Stimulated activated CD8-positive, alpha-beta memory T cell treated with anti-CD3 and anti-CD28 coated beads, Interleukin-4, amount 100 ng/mL, for 48 hours (primary cell): ENCODE measurements at regions not wholly inside any gene's neighbourhood (a gene's known extent, or its start where the extent isn't known, plus 50 kb on each side); places are given as distances from the start of the nearest gene placed in this dataset.

ENCODE experiments used
- DNase-seq: peaks from one replicate; pipeline ENCODE4 v3.0.0-alpha.2; 2020

DNA sequence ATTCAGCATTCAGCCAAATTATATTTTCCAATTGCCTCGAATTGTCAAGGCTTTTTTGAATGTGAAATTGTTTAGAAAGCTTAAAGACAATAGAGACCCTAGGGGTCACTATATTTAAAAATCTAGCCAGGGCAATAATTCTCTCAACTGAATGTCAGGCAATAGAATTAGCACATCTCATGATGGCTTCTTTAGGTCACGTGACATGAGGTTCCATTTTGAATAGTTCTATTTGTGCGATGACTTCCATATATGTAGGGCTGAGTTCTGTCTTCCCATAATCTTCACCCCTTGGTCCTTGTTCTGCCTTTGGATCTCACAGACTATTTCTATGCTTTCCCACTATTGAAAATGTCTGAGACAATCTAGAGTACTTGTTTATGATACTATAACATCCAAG is 527.7 kb upstream of the KIRREL3 start:
- DNase-seq: no peak

DNA sequence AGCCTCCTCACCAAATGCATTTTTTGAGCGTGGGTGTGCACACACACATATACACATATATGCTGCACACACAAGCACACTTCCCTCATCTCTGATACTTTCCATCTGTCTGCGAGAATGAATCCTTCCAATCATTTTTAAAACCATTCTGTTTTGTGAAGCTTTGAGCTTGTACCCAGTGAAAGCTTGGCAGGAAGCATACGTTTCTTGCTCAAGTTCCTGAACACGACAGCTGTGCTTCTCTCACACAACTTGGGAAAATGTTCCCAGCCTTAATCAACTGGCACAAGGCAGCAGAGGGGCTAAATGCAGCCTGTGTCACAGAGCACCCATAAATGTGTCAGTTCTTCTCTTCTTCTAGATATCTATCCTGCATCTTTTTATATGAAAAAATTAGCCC is 524.0 kb upstream of the KIRREL3 start:
- DNase-seq: no peak

DNA sequence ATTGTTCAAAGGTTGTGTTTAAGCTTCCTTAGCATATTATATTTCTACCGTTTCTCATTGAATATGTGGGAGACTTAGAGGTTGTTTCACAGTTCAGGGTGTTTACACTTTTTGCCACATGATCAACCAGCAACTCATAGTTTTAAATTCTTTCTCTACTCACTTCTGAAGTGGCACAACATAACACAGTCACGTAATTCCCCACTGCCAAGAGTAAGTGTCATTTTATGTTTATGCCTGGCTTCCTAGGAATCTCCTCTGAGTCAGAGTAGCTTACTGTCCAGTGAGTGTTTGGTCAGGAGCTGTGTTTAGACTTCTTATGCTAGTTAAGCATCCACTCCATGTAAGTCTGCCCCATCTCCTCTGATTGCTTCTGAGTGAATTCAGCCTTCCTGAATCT is 520.8 kb upstream of the KIRREL3 start:
- DNase-seq: no peak

DNA sequence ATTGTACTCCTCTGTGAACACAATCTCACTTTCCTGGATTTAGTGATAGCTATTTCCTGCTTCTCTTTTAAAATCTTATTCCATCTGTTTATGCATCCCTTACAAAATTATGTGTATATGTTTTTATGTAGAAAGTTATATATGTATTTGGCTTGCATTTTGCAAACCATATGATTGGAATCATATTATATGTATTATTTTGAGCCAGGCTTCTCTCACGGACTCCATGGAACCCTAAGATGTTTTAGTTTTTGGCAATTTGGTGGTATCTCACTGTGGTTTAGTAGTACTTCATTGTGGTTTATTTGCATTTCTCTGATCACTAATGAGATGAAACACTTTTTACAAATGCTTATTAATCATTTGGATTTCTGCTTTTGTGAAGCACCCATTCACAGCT is 507.3 kb upstream of the KIRREL3 start:
- DNase-seq: no peak

DNA sequence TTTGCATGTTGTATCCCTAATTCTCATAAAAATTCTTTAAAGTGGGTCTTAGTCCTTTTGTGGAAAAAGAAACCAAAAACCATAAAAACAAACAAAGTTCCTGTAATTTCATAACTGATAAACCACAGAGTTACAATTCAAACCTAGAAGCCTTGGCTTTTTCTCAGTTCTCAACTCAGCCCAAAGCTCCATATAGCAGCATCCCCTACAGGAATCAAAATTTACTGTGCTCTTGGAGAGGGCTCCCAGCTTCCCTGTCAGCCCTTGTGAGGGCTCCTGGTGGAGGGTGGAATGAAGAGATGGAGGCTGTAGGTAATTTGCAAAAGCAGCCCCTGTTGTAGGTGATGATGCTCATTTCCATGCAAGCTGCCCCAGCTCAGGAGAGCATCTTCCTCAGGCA is 506.1 kb upstream of the KIRREL3 start:
- no peak for DNase-seq

DNA sequence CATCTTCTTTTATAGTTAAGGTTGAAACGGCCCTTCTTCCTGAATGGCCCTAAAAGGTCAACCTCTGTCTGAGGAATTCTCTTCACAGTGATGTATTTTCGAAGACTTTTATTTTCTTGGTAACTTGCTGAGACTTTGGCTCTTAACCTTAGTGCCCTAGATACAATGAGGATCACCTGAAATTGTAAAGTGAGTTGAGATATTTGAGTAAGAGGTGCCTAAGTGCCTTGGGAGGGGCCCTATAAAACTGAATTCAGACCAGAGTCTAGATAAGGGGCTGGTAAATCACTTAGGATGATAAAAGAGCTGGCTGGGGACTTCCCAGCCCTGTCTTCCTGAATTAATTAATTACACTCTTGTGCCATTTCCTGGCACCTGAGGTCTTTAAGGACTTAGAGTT is 505.6 kb upstream of the KIRREL3 start:
- DNase-seq: no peak

DNA sequence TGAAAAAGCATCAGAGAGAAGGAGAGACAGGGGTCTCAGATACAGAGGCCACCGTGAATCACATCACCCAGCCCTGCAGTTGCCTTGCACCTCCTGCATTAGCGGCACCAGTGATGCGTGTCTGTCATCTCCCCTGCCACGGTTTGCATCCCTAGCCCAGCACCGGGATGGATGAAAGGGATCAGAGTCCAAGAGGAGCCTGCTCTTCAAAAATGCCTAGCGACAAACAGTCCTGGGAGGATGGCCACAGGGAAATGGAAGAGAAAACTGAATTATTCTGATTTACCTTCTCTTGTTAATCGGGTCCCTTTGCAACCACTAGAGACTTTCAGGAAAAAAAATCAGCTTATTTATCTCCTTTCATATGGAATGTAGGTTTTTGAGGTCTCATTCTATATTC is 495.6 kb upstream of the KIRREL3 start:
- DNase-seq: no peak

DNA sequence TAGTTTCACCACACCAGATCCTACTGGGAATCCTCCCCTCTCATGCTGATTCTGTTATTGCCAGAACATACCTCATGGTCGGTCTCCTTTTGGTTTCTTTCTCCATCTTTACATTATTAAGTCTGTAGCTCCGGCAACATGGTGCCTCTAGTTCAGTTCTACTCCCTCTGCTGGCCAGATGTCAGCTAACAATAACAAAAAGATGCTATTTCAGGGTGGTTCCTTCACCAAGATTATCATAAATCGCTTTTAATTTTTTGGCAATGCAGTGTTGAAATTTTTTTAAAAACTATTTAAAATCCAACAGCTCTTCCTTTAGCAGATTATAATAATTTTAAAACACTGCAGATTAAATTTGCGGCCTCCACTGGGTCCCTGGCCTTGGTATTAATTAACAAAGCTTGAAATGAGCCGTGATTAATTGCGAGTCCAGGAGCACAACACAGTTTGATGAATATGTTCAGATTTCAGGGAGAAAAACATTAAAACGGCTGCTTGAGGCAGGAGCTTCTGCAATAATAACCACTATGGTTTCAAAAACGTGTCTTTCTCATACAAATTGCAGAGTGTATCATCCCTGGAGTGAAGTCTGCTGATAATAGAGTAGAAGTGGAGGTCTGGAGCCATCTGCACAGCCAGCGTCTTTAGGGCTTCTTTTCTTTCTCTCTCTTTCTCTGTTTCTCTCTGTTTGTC is 492.9 kb upstream of the KIRREL3 start:
- DNase-seq: no peak

DNA sequence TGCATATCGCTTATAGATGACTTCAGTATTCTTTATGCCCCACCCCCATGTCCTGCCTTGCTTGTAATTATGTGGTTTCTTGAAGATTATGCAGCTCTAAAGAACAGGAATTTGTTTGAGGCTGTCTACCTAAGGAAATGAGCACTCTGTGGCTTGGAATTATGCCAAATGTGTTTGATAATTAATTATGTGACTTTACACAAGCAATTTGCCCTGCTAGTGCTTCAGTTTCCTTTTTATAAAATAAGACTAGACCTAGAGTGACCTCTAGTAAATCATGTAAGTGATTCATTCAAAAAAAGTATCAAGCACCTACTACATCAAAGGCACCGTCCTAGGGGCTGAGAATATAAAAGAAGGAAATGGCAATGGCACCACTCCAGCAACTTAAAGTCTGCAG is 491.5 kb upstream of the KIRREL3 start:
- no peak for DNase-seq

DNA sequence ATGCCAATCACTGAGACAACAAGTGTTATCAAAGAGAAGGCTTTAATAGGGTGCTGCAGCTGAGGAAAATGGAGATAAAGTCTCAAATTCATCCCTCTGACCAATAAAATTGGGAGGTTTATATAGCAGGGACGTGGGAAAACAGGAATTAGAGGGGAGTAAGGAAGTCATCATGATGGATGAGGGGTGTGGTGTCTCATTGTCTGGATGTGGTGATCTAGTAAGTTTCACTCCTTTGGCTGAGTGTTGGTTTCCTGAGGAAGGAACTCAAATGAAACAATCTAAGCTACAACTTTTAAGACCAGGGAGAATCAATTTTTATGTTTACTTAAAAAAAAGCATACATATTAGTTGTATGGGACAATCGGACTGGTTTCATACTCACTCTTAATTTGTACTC is 491.0 kb upstream of the KIRREL3 start:
- DNase-seq: no peak

DNA sequence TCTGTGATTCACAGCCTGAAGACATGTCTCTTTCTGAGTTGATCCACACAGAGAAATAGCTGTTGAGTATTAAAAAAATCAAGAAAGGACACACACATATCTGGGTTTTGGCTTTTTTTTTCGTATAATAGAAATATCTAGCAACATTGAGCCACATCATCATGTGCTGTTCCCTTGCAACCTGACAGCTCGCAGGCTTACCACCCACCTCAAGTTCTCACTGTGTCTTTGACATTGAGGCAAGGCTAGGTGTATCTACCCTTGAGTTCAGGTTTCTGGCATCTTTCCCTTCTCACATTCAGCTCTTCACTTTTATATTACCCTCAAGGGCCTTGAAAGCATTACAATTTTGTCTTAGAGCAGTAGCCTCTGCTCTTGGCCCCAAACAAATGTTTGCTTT is 490.3 kb upstream of the KIRREL3 start:
- DNase-seq: no peak

DNA sequence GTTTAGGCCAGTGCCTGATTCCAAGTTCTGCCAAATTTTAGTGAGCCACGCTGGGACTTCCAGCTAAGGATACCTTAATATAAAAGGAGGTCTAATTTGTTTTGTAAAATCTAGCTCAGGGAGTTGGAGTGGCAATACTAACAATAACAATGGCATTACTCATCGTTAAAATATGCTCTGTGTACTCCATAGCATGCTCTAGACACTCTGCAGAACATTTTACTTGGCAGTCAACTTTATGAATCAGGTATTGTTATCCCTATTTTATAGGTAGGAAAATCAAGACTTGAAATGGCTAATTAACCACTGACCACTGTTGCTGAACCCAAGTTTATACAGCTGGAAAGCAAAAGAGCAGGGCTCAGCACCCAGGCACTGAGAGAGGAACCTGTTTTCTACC is 485.0 kb upstream of the KIRREL3 start:
- DNase-seq: no peak

DNA sequence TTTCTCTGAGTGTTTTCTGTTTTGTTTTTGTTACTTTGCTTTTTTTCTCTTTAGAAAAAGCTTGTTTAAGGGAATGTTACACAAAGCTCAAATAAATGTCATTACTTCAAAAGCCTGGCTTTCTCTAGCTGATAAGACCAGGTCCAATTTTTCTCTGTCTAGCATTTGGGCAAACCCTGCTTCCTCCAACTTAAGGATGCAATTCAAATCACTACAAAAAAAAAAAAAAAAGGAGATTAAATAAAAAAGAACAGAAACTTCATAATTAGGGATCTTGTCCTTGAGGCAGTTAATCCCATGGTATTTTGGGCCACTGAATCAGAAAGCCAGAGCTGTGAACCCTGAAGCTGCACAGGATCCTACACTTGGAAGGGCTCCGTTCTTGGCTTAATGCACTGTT is 480.8 kb upstream of the KIRREL3 start:
- DNase-seq: no peak

DNA sequence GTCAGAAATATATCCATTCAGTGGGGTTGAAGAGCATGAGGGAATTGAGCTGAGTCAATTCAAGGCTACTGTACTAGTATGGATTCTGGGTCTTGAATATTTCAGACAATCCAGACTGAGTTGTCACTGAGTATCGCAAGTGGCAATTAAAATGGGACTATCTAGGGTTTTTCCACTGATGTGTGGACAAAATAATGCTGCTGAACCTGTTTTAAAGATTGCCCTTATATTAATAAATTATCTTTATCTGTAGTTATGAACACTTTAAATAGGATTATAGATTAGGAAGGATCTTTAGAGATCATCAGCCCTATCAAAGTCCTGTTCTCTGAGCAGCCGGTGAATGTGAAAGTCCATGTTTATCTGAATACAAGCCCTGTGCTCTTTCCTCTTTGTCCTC is 478.3 kb upstream of the KIRREL3 start:
- no peak for DNase-seq

DNA sequence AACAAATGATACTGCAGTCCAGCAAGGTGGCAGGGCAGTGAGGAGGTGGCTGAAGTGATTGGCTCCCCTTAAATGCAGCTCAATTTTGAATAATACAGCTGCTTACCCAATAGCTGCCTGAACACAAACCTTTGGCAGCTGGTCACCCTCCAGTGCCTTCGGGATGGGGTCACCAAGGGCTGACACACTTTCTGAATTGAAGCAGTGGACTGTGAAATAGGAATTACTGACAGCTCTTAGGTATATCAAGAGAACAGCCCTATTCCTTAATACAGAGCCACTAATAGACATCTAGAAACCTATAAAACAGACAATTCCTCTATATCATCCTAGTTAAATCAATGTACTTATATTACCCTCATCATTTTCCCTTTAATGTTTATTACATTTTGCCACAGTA is 474.2 kb upstream of the KIRREL3 start:
- no peak for DNase-seq

DNA sequence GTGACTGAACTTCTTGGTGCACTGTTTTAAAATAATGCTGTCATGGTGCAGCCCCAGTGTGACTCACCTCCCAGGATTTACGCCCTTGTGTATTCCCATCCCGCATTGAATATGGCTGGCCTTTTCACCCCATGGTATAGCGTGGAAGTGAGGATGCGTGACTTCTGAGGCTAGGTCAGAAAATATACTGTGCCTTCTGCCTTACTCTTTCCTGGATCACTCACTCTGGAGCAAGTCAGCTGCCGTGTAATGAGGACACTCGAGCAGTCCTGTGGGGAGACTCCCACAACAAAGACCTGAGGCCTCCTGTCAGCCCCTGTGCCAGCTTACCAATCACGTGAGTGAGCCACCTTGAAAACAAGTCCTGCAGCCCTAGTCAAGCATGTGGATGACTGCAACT is 471.9 kb upstream of the KIRREL3 start:
- no peak for DNase-seq

DNA sequence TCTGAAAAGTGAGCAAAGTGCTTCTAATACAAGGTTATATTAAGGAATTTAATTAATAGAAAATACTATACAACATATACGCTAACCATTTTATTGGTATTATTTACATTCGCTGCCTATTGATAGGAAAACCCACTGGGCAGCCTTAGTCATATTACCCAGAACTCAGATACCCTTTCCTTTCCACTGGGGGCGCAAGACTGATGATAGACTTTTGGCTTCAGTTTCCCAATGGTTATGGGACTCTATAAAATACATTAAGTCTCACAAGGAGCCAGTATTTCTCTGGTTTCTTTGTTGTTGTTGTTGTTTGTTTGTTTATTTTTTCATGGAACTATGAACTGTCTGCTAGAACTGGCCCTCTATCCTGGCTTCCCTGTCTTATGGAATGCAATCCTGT is 471.1 kb upstream of the KIRREL3 start:
- DNase-seq: no peak

DNA sequence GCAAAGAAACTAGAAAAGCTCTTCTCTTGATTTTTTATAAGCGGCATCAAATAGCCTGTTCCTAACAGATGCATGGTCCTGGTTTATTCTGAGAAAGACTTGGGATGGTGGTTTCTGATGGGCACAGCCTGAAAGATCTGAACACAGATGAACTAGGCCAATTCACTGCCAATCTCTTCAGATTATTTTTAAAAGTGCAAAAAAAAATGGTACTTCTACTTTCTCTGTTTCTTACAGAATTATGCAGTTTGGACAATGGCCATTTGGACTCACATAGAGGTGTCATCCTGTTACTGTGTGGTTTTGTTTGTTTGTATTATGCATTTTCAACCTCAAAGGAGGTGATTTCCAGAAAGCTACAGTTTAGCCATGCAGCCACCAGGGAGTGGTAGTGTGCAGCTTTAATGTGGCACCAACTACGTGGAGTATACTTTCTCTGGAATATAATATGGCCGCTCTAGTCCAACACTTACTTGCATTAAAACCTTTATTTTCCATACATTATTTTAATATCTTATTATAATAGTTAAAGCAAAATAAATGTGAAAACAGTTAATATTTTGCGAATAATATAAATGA is 469.8 kb upstream of the KIRREL3 start:
- peak; percentile 23 for DNase-seq

DNA sequence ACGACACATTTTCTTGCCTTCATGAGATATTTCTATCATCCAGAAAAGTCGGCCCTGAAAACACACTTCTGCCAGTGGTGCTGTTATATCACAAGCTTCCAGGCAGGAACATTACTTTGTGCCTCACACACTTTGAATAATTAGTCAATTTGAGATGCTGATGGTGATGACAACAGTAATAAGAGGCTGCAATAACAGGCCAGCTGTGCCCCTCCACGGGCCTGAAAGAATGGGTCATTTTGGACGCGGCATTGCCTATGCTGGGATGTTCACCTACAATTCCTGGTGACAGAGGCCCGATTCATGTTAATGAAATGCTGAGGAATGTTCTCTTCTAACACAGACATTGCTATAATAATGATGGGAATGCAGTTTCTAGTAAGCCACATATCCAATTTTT is 463.8 kb upstream of the KIRREL3 start:
- DNase-seq: no peak

DNA sequence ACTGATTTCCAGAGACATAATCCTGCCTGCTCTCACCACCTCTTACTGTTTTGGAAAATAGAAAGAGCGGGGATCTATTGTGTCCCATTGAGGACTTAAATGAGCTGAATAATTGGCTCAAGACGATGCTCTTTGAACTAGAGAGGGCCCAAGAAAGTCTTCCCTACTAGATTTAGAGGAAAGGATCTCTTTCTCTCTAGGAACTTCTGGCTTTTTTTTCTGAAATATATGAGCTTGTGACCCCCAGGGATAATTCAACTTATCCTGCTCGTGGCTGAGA is 461.4 kb upstream of the KIRREL3 start:
- DNase-seq: no peak

DNA sequence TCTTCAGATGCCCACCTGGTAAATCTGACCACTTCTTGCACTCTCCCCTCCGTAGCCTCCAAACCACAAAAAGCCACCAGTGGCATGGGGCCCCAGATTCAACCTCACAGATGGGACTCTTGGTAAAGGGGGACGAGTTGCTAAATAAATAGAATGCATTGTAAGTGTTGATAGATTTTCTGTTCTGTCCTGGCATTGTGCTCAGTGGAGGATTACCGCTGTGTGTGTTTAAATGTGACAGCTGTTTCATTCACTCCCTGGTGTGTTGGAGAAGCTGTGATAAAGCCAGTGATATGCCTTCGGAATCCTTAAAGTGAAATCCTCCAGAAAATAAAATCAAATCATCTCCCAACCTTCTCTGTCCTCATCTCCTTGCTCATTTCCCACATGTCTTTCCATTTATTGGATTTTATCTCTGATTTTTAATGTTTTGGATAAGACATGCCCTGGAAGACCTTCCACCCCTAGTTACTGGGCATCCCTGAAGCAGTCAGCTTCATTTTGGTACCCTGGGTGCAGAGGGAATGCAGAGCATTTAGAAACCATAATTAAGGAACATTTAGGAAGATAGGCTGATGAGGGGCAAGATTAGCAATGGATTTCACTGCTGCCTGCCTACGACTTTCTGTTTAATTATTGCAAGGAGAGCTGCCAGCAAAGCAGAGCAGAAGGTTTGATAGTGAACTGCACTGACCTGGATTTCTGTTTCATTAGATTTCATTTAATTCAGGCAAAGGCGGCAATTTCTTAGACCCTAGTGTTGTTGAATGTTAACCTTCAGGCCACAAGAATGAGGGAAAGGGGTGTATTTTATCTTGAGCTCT is 460.9 kb upstream of the KIRREL3 start:
- no peak for DNase-seq

DNA sequence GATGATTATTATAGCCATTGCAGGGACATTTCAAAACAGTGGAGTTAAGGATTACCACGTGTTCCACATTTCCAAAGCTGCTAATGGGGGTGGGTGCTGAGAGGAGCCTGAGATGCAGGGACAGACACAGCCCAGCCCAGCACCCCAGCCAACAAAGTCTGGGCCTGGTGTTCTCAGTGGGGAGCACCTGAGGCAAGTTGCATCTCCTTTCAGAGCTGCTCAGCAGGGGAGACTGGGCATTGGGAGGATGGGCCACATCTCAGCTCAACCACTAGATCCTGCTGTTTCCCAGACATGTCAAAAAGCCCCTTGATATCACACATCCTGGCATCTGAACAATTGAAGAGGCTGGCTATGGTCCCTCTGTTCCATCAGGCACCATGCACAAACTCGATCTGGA is 458.0 kb upstream of the KIRREL3 start:
- DNase-seq: no peak

DNA sequence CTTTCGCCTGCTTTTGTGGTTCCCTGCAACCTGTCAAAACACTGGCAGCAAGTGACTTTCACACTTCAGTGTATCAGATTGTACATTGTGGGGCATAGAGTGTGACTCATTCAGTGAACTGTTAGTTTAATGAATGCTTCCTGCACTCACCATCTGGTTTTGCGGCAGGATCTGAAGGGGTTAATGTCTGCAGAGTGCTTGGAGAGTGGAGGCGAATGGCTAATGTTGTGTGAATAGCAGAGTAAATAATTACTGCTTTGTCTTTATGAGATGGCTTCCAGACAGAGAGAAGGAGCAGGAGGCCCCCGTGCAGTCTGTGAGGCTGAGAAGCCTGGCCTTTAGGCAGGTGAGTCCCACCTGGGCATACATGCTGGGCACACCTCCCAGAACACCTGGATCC is 454.3 kb upstream of the KIRREL3 start:
- DNase-seq: no peak

DNA sequence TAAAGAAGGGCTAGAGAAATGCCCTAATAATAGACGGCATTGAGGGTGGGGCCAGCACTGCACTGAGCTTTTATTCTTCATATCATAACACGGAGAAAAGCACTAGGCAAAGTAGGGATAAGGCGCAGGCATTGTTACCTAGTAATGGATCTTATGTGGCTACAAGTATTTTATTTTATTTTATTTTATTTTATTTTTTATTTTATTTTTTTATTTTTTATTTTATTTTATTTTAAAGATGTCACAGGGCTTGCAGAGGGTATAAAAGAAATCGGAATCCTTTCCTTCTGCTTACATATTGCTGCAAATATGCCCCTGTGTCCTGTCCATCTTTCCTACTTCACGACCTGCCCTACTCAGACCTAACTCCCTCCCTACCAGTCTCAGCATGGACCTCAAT is 452.0 kb upstream of the KIRREL3 start:
- DNase-seq: no peak

DNA sequence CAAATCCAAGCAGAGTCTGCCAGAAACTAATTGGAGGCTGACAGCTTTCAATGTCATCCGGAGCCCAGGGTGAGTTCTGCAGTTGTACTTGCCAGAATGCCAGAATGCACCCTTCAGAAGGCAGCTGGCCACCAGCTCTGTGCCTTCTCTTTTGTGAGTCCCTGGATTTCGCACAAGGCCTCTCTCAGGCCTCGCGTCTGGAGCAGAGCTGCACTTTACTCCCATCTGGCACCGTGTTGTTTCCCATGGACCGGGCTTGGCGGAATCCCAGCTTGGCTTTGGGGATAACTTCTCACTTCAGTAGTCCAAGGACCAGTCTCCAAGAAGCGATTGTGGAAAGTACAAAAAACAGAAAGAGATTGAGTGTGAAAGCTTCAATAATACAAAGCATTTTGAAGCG is 451.3 kb upstream of the KIRREL3 start:
- no peak for DNase-seq
